Kasumi-1 (cell line): ENCODE measurements at regions not wholly inside any gene's neighbourhood (a gene's known extent, or its start where the extent isn't known, plus 50 kb on each side); places are given as distances from the start of the nearest gene placed in this dataset.

Source experiments
- DNase-seq, 2 experiments: peaks; one replicate each; lab custom pipeline; 2025; lab: John Stamatoyannopoulos, UW

- peak; percentile 30 to 54 for DNase-seq
Observed at GRCh38 chr10:6642876-6643275, 62.8 kb upstream of the PRKCQ start.

GRCh38 chr10:6640433-6641040 is 60.5 kb upstream of the PRKCQ start:
- no peak for DNase-seq

- DNase-seq, result no peak
Observed at GRCh38 chr10:6637053-6637452, 57.0 kb upstream of the PRKCQ start.

GRCh38 chr10:6635784-6636183 is 55.7 kb upstream of the PRKCQ start:
- no peak for DNase-seq
